HEK293 (cell line): ENCODE measurements at regions not wholly inside any gene's neighbourhood (a gene's known extent, or its start where the extent isn't known, plus 50 kb on each side); places are given as distances from the start of the nearest gene placed in this dataset.

Experiments
- CTCF ChIA-PET: fragments of 350-600 bp; formaldehyde crosslinking; extraction: SDS; loops from one replicate; lab custom pipeline; 2021; ENCODE audit warnings: antibody characterized with exemption; lab: Yijun Ruan, JAX
- POLR2A ChIA-PET: fragments of 300-600 bp; formaldehyde crosslinking; extraction: SDS; loops from one replicate; lab custom pipeline; 2020; ENCODE audit warnings: antibody characterized with exemption, inconsistent platforms; lab: Yijun Ruan, JAX
- H3K27ac ChIP-seq: fragments of 200-500 bp; sonication (Bioruptor generic); 2 replicates; pipeline ENCODE4 v1.5.1; 2014; ENCODE audit warnings: low read depth, low read length, control low read depth, inconsistent platforms; ENCODE audit errors: extremely low read depth
- H3K36me3 ChIP-seq, 2 experiments: fragments of 200-500 bp in 1 of 2; sonication (Bioruptor generic) in 1 of 2; 1 replicate in 1 of 2; 2 replicates in 1 of 2; pipeline ENCODE4 v1.5.1; 2014 to 2017; ENCODE audit warnings: inconsistent platforms in 2 of 2, low read length in 2 of 2; ENCODE audit not compliant: control insufficient read depth in 2 of 2, insufficient read depth in 1 of 2
- H3K4me1 ChIP-seq: fragments of 200-500 bp; sonication (Bioruptor generic); 2 replicates; pipeline ENCODE4 v1.5.1; 2014; ENCODE audit warnings: mild to moderate bottlenecking, low read length, inconsistent platforms; ENCODE audit not compliant: control insufficient read depth, insufficient read depth
- H3K4me3 ChIP-seq: 2 replicates; pipeline ENCODE4 v1.5.1; 2011; ENCODE audit warnings: low read depth, mild to moderate bottlenecking, control low read depth, low read length, moderate library complexity
- H3K9me3 ChIP-seq: fragments of 200-500 bp; sonication (Bioruptor generic); 2 replicates; pipeline ENCODE4 v1.5.1; 2014; ENCODE audit warnings: low read depth, low read length, inconsistent platforms; ENCODE audit not compliant: control insufficient read depth, insufficient read depth
- GLIS2 ChIP-seq: fragments of 450-650 bp; formaldehyde crosslinking; IDR thresholded peaks from 2 replicates; pipeline ENCODE4 v1.5.1; 2016; ENCODE audit warnings: missing biosample characterization, missing genetic modification characterization
- SCRT2 ChIP-seq: fragments of 450-650 bp; formaldehyde crosslinking; IDR thresholded peaks from 2 replicates; pipeline ENCODE4 v1.5.1; 2016; ENCODE audit warnings: missing biosample characterization, missing genetic modification characterization
- ZBTB21 ChIP-seq: fragments of 450-650 bp; formaldehyde crosslinking; IDR thresholded peaks from 2 replicates; pipeline ENCODE4 v1.5.1; 2017; ENCODE audit warnings: missing biosample characterization, missing genetic modification characterization
- ZNF132 ChIP-seq: fragments of 450-650 bp; formaldehyde crosslinking; IDR thresholded peaks from 2 replicates; pipeline ENCODE4 v1.5.1; 2017; ENCODE audit warnings: missing biosample characterization, missing genetic modification characterization, borderline replicate concordance
- ZNF211 ChIP-seq: fragments of 450-650 bp; formaldehyde crosslinking; IDR thresholded peaks from 2 replicates; pipeline ENCODE4 v1.5.1; 2016; ENCODE audit warnings: low read depth, missing biosample characterization, missing genetic modification characterization
- ZNF214 ChIP-seq: fragments of 450-650 bp; formaldehyde crosslinking; IDR thresholded peaks from 2 replicates; pipeline ENCODE4 v1.5.1; 2017; ENCODE audit warnings: missing biosample characterization, mild to moderate bottlenecking, missing genetic modification characterization, borderline replicate concordance
- ZNF24 ChIP-seq: fragments of 450-650 bp; formaldehyde crosslinking; IDR thresholded peaks from 2 replicates; pipeline ENCODE4 v1.5.1; 2016; ENCODE audit warnings: missing biosample characterization, missing genetic modification characterization
- ZNF292 ChIP-seq: fragments of 450-650 bp; formaldehyde crosslinking; IDR thresholded peaks from 2 replicates; pipeline ENCODE4 v1.5.1; 2016; ENCODE audit warnings: low read depth, missing biosample characterization, missing genetic modification characterization, borderline replicate concordance
- ZNF324 ChIP-seq: fragments of 450-650 bp; formaldehyde crosslinking; IDR thresholded peaks from 2 replicates; pipeline ENCODE4 v1.5.1; 2016; ENCODE audit warnings: missing biosample characterization, missing genetic modification characterization
- ZNF354C ChIP-seq: fragments of 450-650 bp; formaldehyde crosslinking; IDR thresholded peaks from 2 replicates; pipeline ENCODE4 v1.5.1; 2016; ENCODE audit warnings: missing biosample characterization, missing genetic modification characterization, low read depth, borderline replicate concordance
- ZNF366 ChIP-seq: fragments of 450-650 bp; formaldehyde crosslinking; conservative IDR thresholded peaks from 2 replicates; pipeline ENCODE4 v1.5.1; 2016; ENCODE audit warnings: missing biosample characterization, missing genetic modification characterization
- ZNF416 ChIP-seq: fragments of 450-650 bp; formaldehyde crosslinking; IDR thresholded peaks from 2 replicates; pipeline ENCODE4 v1.5.1; 2016; ENCODE audit warnings: missing biosample characterization, missing genetic modification characterization
- ZNF473 ChIP-seq: fragments of 450-650 bp; formaldehyde crosslinking; IDR thresholded peaks from 2 replicates; pipeline ENCODE4 v1.5.1; 2017; ENCODE audit warnings: missing biosample characterization, missing genetic modification characterization
- ZNF530 ChIP-seq: fragments of 450-650 bp; formaldehyde crosslinking; IDR thresholded peaks from 2 replicates; pipeline ENCODE4 v1.5.1; 2016; ENCODE audit warnings: low read depth, missing biosample characterization, missing genetic modification characterization
- ZNF600 ChIP-seq: fragments of 450-650 bp; formaldehyde crosslinking; IDR thresholded peaks from 2 replicates; pipeline ENCODE4 v1.5.1; 2016; ENCODE audit warnings: missing biosample characterization, missing genetic modification characterization
- ZNF610 ChIP-seq: fragments of 450-650 bp; formaldehyde crosslinking; IDR thresholded peaks from 2 replicates; pipeline ENCODE4 v1.5.1; 2016; ENCODE audit warnings: missing biosample characterization, missing genetic modification characterization, borderline replicate concordance
- ZNF621 ChIP-seq: fragments of 450-650 bp; formaldehyde crosslinking; IDR thresholded peaks from 2 replicates; pipeline ENCODE4 v1.5.1; 2017; ENCODE audit warnings: missing biosample characterization, missing genetic modification characterization
- ZNF692 ChIP-seq: fragments of 450-650 bp; formaldehyde crosslinking; IDR thresholded peaks from 2 replicates; pipeline ENCODE4 v1.5.1; 2016; ENCODE audit warnings: missing biosample characterization, missing genetic modification characterization
- ZNF701 ChIP-seq: fragments of 450-650 bp; formaldehyde crosslinking; IDR thresholded peaks from 2 replicates; pipeline ENCODE4 v1.5.1; 2016; ENCODE audit warnings: missing biosample characterization, missing genetic modification characterization

- TF ChIP-seq ZNF692 (tag by site-specific recombination) (no peak), ZNF600 (no peak)
Observed at GRCh38 chr16:66001432-66001831, 365.1 kb upstream of the CDH5 start (continued).

GRCh38 chr16:65998443-65998842 lies 368.0 kb upstream of the CDH5 start:
- Histone ChIP-seq H3K4me1 (no peaks in the 10 kb centered on the region), H3K9me3 (no peaks in the 10 kb centered on the region), H3K36me3 (no peaks in the 10 kb centered on the region), H3K27ac (no peak overlapping the region), H3K4me3 (no peak overlapping the region)
- no peak for TF ChIP-seq ZNF473 (tag by site-specific recombination)
- TF ChIP-seq ZNF610: peak; percentile 89; the same call in 1 of the 2 replicates
- TF ChIP-seq ZNF416: no peak
- TF ChIP-seq ZNF621 (tag by site-specific recombination): no peak
- POLR2A ChIA-PET: no interaction called here
- CTCF ChIA-PET: no interaction called here

GRCh38 chr16:65994291-65994690 lies 372.2 kb upstream of the CDH5 start:
- CTCF ChIA-PET: no interaction called here
- no peak for TF ChIP-seq ZBTB21 (tag by site-specific recombination)
- no peak for TF ChIP-seq ZNF132 (tag by site-specific recombination)
- TF ChIP-seq ZNF211 (tag by site-specific recombination): no peak
- no peak for TF ChIP-seq SCRT2 (tag by site-specific recombination)
- no peak for TF ChIP-seq ZNF292 (tag by site-specific recombination)
- TF ChIP-seq ZNF610: no peak
- no peak for TF ChIP-seq ZNF600
- no peak for TF ChIP-seq ZNF354C
- TF ChIP-seq ZNF701 (tag by site-specific recombination): no peak
- no peak for TF ChIP-seq ZNF324
- TF ChIP-seq ZNF24 (tag by site-specific recombination): no peak
- TF ChIP-seq, all 188 proteins: peak for 0
- Histone ChIP-seq H3K36me3 (no peaks in the 10 kb centered on the region), H3K9me3 (no peaks in the 10 kb centered on the region), H3K4me3 (no peak overlapping the region), H3K27ac (no peak overlapping the region), H3K4me1 (no peaks in the 10 kb centered on the region)
- POLR2A ChIA-PET: no interaction called here

- Histone ChIP-seq H3K4me1 (no peaks in the 10 kb centered on the region), H3K36me3 (no peaks in the 10 kb centered on the region), H3K9me3 (no peaks in the 10 kb centered on the region), H3K4me3 (no peak overlapping the region), H3K27ac (no peak overlapping the region)
- ChIA-PET CTCF (interaction anchor here (0.7 kb wide), 1 partner anchor 562 kb away, joined by 4 read pairs; no protein-coding TSS in a partner anchor), POLR2A (no interaction called here)
- TF ChIP-seq ZNF214 (no peak), GLIS2 (tag by site-specific recombination) (no peak), ZNF366 (tag by site-specific recombination) (no peak), ZNF530 (tag by site-specific recombination) (no peak)
Observed at GRCh38 chr16:65991149-65991701, 375.3 kb upstream of the CDH5 start.
